ENCODE measurements at regions not wholly inside any gene's neighbourhood (a gene's known extent, or its start where the extent isn't known, plus 50 kb on each side); places are given as distances from the start of the nearest gene placed in this dataset.
A peak's percentile ranks its signal among the peaks of the same experiment; 100 is the strongest.
"Not testable (repeated sequence)": the region's sequence is repeated elsewhere in the genome, so short reads cannot be mapped to it uniquely, and the experiment has no call there.

DNA sequence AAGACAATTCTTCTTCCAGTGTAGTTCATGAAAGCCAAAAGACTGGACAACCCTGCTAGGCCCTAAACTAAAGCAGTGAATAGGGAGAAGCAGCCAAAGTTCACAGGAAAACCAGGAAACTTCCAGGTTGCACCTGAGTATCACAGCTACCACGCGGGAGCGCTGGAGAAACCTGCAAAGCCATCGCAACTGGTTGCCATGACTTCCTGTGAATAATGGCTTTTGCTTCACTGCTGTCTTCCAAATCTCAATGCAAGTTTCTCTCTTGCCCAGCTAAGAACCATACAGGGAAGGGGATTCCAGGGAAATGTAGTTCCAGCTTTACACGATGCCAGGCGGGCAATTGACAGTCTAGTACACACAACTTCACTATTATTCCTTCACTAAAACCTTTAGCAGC is 114.1 kb downstream of the GXYLT1 start:
- no peak for DNase-seq (ENCODE audit: low read depth in 2 of 2)

DNA sequence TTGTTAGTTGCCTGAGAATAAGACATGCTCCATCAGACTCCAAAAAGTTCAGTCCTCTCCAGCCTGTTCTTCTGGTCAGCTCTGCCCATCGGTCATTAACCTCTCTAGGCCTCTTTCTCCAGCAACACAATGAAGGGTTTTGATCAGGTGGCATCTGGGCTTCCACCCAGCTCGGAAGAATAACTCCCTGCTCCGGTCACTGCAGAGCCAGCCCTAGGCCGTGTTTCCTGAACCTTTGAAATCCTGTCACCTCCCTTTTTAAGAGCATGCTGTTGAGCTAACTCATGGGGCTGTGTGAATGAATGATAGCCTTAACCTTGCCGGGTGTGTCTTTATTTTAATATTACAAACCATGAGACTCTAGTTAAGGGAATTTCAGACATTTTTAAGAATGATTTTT is 117.1 kb downstream of the GXYLT1 start:
- DNase-seq (ENCODE audit: low read depth in 2 of 2): no peak

DNA sequence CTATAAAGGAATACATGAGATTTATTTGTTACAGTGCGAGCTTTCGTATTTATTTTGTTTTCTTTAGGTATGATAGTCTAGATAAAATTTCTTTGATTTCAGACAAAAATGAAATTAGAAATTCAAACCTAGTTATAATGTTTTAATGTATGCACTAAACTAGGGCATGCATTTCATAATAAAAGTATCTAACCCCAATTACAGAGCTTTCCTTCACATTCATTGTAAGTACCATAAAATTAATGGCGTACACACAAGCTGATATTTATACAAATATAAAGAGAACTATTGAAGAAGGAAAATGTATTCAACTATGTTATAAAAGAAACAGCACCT is 120.2 kb downstream of the GXYLT1 start:
- DNase-seq (ENCODE audit: low read depth in 2 of 2): no peak

DNA sequence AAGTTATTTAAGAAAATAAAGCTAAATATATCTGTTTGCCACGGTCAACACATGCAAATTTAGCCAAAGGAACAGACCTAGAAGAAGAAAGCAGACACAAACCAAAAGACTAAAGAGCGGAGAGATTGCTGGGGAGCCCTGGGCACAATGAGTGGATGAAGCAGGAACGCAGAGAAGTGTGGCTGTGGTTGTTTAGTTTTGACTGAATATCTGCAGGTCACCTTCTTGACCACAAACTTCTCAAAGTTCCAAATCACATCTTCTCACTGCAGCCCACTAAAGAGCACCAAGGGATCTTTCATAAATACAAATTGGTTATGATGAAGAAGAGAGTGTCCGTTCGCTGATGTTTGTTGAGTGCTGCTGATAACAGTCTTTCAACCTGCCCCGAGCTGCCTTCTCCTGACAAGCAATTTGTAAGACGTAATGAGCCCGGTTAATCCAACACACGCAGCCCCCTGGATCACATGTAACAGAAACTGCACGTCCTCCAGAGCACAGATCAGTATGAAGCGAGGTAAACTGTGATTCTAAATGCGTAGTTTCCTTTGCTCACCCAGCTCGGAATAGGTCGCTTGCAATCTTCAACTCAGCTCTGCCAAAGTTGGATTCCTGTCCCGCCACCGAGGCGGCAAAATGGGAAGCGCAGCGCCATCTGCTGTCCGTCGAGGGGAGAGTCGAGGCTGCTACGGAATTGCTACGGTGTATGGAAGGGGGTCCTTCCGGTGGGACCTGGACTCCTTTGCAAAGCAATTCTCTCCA is 120.8 kb downstream of the GXYLT1 start:
- DNase-seq (ENCODE audit: low read depth in 2 of 2): peak; percentile 47 to 50

DNA sequence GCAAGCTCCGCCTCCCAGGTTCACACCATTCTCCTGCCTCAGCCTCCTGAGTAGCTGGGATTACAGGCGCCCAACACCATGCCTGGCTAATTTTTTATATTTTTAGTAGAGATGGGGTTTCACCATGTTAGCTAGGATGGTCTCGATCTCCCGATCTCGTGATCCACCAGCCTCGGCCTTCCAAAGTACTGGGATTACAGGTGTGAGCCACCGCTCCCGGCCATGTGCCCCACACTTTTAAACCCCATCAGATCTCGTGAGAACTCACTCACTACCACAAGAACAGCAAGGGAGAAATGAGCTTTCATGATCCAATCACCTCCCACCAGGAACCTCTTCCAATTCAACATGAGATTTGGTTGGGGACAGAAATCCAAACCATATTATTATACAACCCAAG is 122.7 kb downstream of the GXYLT1 start:
- not testable (repeated sequence) for DNase-seq (ENCODE audit: low read depth in 2 of 2)

DNA sequence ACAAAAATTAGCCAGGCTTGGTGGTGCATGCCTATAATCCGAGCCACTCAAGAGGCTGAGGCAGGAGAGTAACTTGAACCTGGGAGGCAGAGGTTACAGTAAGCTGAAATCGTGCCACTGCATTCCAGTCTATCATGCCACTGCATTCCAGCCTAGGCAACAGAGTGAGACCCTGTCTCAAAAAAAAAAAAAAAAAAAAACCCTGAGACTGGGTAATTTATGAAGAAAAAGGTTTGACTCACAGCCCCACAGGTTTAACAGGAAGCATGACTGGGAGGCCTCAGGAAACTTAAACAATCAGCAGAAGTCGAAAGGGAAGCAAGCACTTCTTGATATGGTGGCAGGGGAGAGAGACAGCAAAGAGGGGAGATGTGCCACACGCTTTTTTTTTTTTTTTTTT is 123.2 kb downstream of the GXYLT1 start:
- DNase-seq (ENCODE audit: low read depth in 2 of 2): no peak

DNA sequence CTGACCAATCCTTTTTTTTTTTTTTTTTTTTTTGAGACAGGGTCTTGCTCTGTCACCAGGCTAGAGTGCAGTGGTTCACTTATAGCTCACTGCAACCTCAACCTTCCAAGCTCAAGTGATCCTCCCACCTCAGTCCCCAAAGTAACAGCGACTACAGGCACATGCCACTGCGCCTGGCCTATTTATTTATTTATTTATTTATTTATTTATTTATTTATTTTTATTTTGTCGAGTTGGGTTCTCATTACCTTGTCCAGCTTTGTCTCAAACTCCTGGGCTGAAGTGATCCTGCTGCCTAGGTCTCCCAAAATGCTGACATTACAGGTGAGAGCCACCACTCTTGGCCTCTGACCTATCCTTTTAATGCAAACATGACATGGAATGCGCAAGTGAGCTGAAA is 124.4 kb downstream of the GXYLT1 start:
- DNase-seq (ENCODE audit: low read depth in 2 of 2): no peak

DNA sequence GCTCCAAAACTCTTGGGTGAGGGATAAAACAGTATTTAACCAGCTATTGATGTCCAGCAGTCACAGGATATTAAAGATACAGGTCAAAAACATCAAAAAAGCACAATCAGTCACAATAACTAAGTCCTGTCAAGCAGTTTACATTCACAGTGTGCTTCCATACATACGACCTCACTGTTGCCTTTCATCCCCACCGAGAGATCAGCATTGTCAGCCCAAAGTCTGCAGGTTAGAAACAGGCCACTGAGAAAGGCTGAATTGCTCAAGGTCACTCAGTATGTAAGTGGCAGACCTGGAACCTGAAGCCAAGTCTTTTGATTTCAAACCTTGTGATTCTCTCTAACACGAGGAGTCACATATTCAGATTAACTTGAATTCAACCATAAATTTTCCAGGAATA is 124.9 kb downstream of the GXYLT1 start:
- no peak for DNase-seq (ENCODE audit: low read depth in 2 of 2)

DNA sequence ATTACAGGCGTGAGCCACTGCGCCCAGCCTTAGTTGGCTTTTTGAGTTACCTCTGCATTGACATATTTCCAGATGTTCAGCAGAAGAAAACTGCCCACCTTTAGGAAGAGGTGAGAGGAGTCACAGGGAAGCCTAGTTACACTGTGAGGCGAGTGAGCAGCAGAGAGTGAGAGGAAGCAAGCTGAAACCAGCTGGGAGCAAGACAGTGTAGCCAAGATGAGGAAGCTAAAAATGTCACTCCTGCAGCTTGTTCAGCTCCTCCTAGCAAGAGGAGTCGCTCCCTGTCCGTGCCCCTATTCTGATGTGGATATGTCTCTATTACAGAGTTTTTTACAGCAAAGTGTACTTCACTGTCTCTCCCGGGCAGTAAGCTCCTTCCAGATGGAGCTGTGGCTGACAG is 127.6 kb downstream of the GXYLT1 start:
- no peak for DNase-seq (ENCODE audit: low read depth in 2 of 2)

DNA sequence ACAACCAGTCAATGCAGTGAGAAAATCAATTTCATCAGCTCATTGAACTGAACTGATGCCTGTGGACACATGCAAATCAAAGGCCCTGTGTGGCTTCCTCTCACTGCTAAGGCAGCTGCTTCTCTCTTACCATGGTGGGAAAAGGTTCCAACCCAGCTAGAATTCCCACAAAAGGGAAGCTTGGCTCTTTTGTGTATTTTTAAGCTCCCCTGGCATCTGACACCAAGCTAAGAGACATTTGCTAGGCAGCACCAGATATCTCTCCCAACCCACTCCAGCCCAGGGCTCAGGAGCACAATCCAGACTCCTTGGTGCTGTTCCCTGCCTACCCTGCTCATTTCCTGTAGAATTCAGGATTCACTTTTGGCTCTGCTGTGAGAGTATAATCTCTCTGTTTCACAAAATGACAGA is 129.6 kb downstream of the GXYLT1 start:
- no peak for DNase-seq (ENCODE audit: low read depth in 2 of 2)

DNA sequence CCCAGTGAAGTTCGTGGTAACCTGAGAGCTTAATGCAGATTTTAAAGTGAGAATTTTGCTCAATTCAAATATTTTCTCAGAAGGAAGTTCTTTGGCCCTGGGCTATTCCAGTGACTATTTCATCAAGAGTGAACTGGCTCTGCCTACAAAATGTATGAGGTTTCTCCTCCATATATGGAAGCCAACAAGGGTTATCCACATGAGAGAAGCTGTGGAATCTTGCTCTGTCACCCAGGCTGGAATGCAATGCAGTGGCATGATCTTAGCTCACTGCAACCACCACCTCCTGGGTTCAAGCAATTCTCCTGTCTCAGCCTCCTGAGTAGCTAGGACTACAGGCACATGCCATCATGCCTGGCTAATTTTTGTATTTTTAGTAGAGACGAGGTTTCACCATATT is 132.2 kb downstream of the GXYLT1 start:
- not testable (repeated sequence) for DNase-seq (ENCODE audit: low read depth in 2 of 2)

DNA sequence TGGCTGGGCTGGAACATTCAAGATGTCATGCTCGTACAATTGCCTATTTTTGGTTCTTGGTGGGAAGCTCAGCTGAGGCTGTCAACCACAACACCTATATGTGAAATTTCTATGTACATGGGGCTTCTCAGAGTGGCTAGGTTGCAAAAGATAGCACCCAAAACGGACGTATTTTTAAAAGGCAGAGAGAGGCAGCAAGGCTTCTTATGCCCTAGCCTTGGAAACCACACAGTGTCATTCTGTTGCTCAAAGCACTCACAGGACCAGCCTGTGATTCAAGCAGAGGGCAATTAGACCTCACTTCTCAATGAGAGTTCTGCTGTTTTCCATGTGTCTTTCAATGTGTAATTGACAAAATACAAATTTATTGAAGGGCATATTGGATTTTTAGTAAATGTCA is 134.0 kb downstream of the GXYLT1 start:
- no peak for DNase-seq (ENCODE audit: low read depth in 2 of 2)

DNA sequence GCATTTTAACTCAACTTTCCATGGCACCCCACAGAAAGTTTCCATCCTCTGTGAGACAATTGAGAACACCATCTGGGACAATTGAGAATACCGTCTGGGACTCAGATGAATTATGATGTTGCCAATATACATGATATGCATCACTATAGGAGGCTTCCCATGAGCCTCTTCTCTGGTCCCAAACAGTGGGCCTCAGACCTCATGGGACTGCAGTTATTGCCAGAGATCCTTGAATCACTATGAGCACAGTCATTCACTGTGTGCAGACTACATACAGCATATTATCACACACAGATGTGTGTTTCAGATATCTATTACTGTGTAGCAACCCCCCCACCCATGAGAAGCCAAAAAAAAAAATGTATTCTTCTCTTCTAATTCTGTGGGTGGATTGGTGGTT is 134.4 kb downstream of the GXYLT1 start:
- DNase-seq (ENCODE audit: low read depth in 2 of 2): no peak

DNA sequence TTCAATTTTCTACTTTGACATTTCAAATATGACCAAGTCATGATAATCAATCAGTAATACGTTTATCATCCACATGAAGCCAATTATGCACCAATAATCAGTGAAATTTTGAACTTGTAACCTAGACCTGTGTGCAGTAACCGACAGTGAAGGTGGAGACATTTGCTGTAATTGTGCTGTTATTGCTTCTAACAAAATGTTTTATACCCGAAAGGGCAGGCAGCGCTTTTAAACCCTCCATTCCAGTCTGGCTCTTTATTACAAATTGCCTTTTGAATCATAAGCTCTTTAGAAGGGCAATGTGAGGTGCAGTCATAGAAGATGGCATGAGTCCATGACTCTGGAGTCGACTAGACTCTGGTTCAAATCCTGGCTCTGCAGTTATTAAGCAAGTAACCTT is 135.7 kb downstream of the GXYLT1 start:
- no peak for DNase-seq (ENCODE audit: low read depth in 2 of 2)

DNA sequence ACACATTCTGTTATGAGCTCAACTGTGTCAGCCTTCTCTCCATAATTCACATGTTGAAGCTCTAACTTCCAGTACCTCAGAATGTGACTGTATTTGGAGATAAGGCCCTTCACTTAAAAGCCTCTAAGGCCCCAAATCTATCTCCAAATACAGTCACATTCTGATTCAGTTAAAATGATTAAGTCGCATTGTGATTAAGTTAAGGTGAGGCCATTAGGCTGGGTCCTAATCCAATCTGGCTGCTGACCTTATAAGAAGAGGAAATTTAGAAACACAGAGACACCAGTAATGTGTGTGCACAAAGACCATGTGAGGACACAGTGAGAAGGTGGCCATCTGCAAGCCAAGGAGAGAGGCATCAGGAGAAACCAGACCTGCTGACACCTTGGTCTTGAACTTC is 141.6 kb downstream of the GXYLT1 start:
- no peak for DNase-seq (ENCODE audit: low read depth in 2 of 2)

DNA sequence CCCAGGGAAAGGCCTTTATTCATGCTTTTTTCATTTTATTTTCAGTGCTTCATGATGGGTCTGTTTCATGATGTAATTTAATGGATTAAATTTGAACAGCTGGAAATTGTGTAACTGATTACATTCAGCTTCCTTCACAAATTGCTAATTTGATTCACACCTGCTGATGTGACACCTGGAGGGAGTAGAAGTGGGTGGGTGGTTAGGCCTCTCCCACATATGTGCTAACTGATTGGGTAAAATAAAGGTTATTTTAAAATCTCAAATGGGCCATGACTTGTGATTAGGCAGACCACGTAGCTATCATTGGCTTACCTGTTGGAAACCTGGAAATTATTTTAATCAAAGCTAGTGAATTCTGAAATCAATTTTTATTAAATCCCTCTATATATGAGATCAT is 142.1 kb downstream of the GXYLT1 start:
- DNase-seq (ENCODE audit: low read depth in 2 of 2): no peak

DNA sequence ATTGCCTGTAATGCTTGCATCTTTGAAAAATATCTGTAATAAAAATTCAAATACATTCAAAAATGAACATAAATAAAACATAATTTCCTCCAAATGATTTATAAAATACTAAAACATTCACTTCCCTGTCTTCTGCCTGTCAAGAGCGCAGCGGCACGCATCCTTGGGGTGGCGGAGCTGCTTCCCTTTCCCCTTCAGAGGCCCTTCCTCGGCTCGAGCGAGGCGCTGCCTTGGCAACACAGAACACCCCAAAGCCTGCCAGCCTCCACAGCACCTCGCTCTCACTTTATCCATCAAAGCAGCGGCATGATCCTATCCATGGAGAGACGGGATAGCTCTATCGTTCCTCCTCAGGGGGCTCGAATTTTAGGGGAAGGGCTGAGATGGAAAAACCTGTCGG is 146.2 kb downstream of the GXYLT1 start:
- DNase-seq (ENCODE audit: low read depth in 2 of 2): no peak

DNA sequence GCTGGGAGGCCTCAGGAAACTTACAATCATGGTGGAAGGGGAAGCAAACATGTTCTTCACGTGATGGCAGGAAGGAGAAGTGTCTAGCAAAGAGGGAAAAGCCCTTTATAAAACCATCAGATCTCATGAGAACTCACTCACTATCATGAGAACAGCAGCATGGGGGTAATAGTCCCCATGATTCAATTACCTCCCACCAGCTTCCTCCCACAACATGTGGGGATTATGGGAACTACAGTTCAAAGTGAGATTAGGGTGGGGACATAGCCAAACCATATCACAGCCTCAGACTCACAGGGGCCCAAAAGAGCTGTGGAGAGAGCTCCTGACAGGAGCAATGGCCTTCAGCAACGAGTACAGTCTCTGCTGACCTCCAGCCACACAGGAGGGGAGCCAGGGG is 151.4 kb downstream of the GXYLT1 start:
- DNase-seq (ENCODE audit: low read depth in 2 of 2): no peak

DNA sequence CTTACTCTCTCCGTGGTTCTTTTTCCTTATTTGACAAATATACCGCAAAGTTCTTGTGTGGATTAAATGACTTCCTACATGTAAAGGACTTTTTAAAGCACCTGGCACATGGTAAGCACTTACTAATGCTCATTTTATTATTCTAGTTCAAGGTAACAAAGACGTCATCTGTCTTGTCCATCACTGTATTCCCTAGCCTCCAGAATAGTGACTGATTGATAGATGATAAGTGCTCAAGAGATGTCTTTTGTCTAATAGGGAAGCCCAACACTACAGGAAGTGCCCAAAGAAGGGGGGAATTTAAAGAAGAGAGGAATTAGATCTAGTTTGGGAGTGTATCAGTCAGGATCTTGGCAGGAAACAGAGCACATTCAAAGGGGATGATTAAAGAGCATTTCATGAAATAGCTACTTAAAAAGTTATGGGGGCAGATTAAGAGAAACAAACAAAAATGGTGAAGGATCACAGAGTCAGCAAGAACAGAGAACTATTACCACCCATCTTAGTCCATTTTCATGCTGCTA is 151.9 kb downstream of the GXYLT1 start:
- no peak for DNase-seq (ENCODE audit: low read depth in 2 of 2)

DNA sequence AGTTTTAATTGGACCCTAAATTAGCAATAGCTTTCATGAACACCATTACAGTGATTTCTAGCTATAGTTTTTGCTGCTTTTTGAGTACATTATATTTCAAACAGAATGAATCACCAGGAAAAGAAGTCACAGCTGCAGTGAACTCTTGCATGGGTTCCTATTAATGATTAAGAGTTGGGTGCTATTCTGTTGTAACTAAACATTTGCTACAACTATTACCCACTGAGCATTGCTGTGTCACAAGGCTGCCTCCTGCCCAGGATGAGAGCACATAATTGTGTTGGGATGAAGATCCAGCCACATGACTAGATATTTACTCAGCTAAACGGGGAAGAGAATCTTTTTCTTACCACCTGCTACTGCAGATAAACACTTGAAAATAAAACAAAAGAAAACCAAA is 152.7 kb downstream of the GXYLT1 start:
- no peak for DNase-seq (ENCODE audit: low read depth in 2 of 2)

DNA sequence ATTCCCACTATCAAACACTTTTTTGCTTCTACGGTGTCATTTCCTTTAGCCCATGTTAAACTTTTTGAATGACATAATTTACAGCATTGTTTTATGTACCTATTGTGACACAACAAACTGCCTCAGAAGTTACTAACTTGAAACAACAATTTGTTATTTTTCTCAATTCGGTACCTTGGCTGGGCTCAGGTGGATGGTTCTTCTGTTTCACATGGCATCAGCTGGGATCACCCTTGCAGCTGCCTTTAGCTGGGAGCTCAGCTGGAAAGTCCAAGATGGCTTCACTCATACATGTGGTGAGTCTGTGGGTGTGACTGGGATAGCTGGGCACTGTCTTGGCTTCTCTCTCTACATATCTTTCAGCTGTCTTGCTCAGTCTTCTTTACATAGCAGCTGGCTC is 156.0 kb downstream of the GXYLT1 start:
- DNase-seq (ENCODE audit: low read depth in 2 of 2): no peak

DNA sequence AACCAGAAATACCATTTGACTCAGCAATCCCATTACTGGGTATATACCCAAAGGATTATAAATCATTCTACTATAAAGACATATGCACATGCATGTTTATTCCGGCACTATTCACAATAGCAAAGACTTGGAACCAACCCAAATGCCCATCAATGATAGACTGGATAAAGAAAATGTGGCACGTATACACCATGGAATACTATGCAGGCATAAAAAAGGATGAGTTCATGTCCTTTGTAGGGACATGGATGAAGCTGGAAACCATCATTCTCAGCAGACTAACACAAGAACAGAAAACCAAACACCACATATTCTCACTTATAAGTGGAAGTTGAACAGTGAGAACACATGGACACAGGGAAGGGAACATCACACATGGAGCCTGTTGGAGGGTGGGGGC is 158.2 kb downstream of the GXYLT1 start:
- DNase-seq (ENCODE audit: low read depth in 2 of 2): not testable (repeated sequence)

DNA sequence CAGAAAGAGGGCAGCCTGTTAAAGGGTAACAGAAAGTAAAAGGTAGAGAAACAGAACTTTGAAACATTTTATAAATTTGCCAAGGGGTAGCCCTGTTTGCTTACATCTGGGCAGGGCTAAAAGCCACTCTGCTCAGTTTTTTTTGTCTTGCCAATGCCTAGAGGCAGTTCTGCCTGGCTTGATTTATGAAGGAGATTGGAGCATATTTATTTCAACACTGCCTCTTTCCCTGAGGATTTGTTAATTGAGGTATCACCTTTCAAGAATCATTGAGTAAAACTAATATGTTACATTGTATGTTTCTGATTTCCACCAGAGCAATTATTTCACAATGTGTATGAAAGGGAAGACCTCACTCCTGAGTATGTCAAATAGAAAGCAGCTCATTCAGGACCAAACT is 160.8 kb downstream of the GXYLT1 start:
- no peak for DNase-seq (ENCODE audit: low read depth in 2 of 2)

DNA sequence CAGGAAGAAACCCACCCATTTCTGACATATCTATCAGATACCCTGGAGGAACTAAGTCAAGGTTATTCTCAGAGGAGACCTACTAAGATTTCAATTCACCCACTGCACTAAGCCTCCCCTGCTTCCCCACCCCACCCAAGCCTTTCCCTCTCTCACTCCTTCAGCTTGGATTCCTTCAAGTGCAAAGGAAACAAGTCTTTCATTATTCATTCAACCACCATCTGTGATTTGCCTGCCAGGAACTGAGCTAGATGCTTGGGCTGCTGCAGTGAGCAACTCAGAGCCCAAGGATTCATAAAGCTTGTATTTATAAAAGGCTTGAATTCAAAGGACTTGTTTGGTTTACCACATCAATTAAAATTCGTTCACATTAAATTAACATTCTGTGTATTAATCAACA is 161.3 kb downstream of the GXYLT1 start:
- no peak for DNase-seq (ENCODE audit: low read depth in 2 of 2)

All from stimulated activated CD8-positive, alpha-beta memory T cell treated with anti-CD3 and anti-CD28 coated beads, Interleukin-15, amount 100 ng/mL, for 48 hours (primary cell).